T-helper 2 cell treated with Interferon-gamma antibody and Interleukin-4, amounts not matched to agents 5 μg/mL and 100 μg/mL, for 36 hours (primary cell): ENCODE measurements at regions not wholly inside any gene's neighbourhood (a gene's known extent, or its start where the extent isn't known, plus 50 kb on each side); places are given as distances from the start of the nearest gene placed in this dataset.

Experiments
- DNase-seq: peaks from one replicate; pipeline ENCODE4 v3.0.0; 2021; ENCODE audit warnings: low spot score
- H3K27ac Mint-ChIP-seq: one replicate; pipeline ENCODE4 v1.8.0; 2021; ENCODE audit warnings: mild to moderate bottlenecking, mixed read lengths
- H3K27me3 Mint-ChIP-seq: one replicate; pipeline ENCODE4 v1.8.0; 2021; ENCODE audit warnings: low read depth, mixed read lengths
- H3K36me3 Mint-ChIP-seq: one replicate; pipeline ENCODE4 v1.8.0; 2021; ENCODE audit warnings: low read depth, mixed read lengths
- H3K4me1 Mint-ChIP-seq: one replicate; pipeline ENCODE4 v1.8.0; 2021; ENCODE audit warnings: low read depth, mixed read lengths
- H3K4me3 Mint-ChIP-seq: one replicate; pipeline ENCODE4 v1.8.0; 2022; ENCODE audit warnings: mild to moderate bottlenecking, moderate library complexity, mixed read lengths
- H3K9me3 Mint-ChIP-seq: one replicate; pipeline ENCODE4 v1.8.0; 2021; ENCODE audit warnings: mixed read lengths

- H3K27ac Mint-ChIP-seq, result no peak overlapping the region
These were observed 65.7 kb downstream of the TMEM18 start for GRCh38 chr2:611519-611918.

DNA sequence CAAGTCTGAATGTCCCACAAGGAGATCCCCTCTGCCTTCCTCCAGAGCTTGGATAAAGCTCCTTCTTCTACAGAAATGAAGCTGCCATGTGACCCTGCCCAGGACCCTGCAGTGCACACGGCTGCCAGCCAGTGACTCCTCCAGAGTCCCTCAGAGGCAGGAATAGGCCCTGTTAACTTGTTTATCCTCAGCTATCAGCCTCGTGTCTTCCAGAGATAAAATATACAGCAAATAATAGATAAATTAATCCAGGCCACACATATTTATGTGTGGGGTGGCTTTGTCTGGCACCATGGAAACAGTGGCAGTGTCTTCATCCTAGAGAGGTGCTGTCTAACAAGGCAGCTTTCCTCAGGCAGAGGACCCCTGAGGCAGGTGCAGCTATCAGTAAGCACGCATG lies 66.7 kb downstream of the TMEM18 start:
- H3K27me3 Mint-ChIP-seq, result peaks cover 11% of the 10 kb centered on the region
- no peaks in the 10 kb centered on the region for H3K36me3 Mint-ChIP-seq
- no peaks in the 10 kb centered on the region for H3K4me1 Mint-ChIP-seq
- H3K9me3 Mint-ChIP-seq, result no peaks in the 10 kb centered on the region
- DNase-seq, result no peak
- no peak overlapping the region for H3K27ac Mint-ChIP-seq
- no peak overlapping the region for H3K4me3 Mint-ChIP-seq

More at GRCh38 chr2:611519-611918, 65.7 kb downstream of the TMEM18 start:
- Mint-ChIP-seq H3K4me1 (no peaks in the 10 kb centered on the region), H3K36me3 (no peaks in the 10 kb centered on the region), H3K9me3 (no peaks in the 10 kb centered on the region), H3K27me3 (peaks cover 13% of the 10 kb centered on the region), H3K4me3 (no peak overlapping the region)
- DNase-seq, result no peak

GRCh38 chr2:609881-610280 lies 67.3 kb downstream of the TMEM18 start:
- Mint-ChIP-seq H3K4me3 (no peak overlapping the region), H3K36me3 (no peaks in the 10 kb centered on the region), H3K4me1 (no peaks in the 10 kb centered on the region), H3K9me3 (no peaks in the 10 kb centered on the region), H3K27me3 (peaks cover 11% of the 10 kb centered on the region), H3K27ac (no peak overlapping the region)
- DNase-seq, result no peak

GRCh38 chr2:609449-609848 lies 67.8 kb downstream of the TMEM18 start:
- H3K27ac Mint-ChIP-seq, result no peak overlapping the region
- DNase-seq, result no peak
- peaks cover 11% of the 10 kb centered on the region for H3K27me3 Mint-ChIP-seq

DNA sequence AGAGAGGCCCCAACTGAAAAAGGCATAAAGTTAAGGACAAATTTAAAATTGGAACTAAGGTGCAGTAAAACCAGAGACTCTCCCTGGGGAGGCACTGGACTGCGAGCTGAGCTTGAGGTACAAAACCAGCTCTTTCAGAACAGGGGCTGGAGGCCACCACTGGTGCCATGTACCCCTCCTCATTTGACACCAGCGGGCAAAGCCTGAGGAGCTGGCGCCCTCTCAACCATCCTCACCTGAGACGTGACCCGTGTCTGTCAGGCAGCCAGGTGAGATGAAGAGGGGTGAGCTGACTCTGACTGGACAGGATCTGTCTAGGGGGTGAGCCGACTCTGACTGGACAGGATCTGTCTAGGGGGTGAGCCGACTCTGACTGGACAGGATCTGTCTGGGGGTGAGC lies 68.5 kb downstream of the TMEM18 start:
- no peak for DNase-seq
- Mint-ChIP-seq H3K9me3 (no peaks in the 10 kb centered on the region), H3K4me1 (no peaks in the 10 kb centered on the region), H3K27me3 (peaks cover 10% of the 10 kb centered on the region), H3K27ac (no peak overlapping the region), H3K36me3 (no peaks in the 10 kb centered on the region), H3K4me3 (no peak overlapping the region)

More at GRCh38 chr2:609449-609848, 67.8 kb downstream of the TMEM18 start:
- no peaks in the 10 kb centered on the region for H3K9me3 Mint-ChIP-seq
- no peaks in the 10 kb centered on the region for H3K36me3 Mint-ChIP-seq
- no peaks in the 10 kb centered on the region for H3K4me1 Mint-ChIP-seq
- H3K4me3 Mint-ChIP-seq, result no peak overlapping the region

DNA sequence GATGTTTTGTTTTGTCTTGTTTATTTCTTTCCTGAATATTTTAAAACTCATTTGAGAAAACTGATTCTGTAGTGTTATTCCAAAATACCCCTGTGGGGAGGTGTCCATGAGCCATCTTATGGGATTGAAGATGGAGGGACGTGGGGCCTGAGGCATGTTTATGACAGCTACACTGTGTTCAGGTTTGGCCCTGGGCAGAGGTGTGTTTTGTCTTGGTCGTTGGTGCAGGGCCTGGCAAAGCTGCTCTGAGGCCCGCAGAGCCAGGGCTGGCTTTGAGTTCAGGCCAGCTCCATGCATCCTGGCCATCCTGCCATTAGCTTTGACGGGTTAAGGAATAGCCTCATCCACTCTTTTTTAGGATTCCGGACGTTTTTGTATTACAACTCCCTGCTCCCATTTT lies 68.9 kb downstream of the TMEM18 start:
- Mint-ChIP-seq H3K27me3 (peaks cover 6% of the 10 kb centered on the region), H3K9me3 (no peaks in the 10 kb centered on the region), H3K27ac (no peak overlapping the region), H3K4me3 (no peak overlapping the region), H3K4me1 (no peaks in the 10 kb centered on the region), H3K36me3 (no peaks in the 10 kb centered on the region)
- DNase-seq, result no peak

GRCh38 chr2:607709-608108 lies 69.5 kb downstream of the TMEM18 start:
- H3K4me1 Mint-ChIP-seq, result no peaks in the 10 kb centered on the region
- no peaks in the 10 kb centered on the region for H3K36me3 Mint-ChIP-seq
- no peak overlapping the region for H3K4me3 Mint-ChIP-seq
- H3K27me3 Mint-ChIP-seq, result peaks cover 5% of the 10 kb centered on the region
- no peaks in the 10 kb centered on the region for H3K9me3 Mint-ChIP-seq
- H3K27ac Mint-ChIP-seq, result no peak overlapping the region
- DNase-seq, result no peak

DNA sequence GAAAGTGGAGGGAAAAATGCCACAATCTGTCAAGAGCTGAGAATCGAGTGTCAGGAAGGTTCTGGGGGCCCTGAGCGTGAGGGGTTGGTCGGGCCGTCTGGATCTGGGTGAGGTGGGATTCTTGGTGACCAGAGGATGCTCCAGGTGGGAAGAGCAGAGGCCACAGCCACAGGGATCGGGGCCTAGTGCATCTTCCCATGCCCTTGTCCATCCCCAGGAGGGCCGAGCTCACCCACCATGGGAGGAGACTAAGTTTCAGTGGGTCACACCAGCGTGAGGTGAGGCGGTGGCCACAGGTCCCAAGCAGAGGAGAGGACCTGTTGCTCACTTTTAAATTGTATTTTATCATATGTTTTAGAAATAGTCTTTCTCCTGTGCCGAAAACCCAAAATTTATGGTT lies 70.0 kb downstream of the TMEM18 start:
- H3K36me3 Mint-ChIP-seq, result no peaks in the 10 kb centered on the region
- H3K4me1 Mint-ChIP-seq, result no peaks in the 10 kb centered on the region
- no peaks in the 10 kb centered on the region for H3K9me3 Mint-ChIP-seq
- no peak for DNase-seq
- no peak overlapping the region for H3K27ac Mint-ChIP-seq
- H3K27me3 Mint-ChIP-seq, result peaks cover 5% of the 10 kb centered on the region
- no peak overlapping the region for H3K4me3 Mint-ChIP-seq

- no peak for DNase-seq
- peaks cover under 1% of the 10 kb centered on the region for H3K27me3 Mint-ChIP-seq
- no peak overlapping the region for H3K27ac Mint-ChIP-seq
- H3K4me1 Mint-ChIP-seq, result no peaks in the 10 kb centered on the region
- H3K9me3 Mint-ChIP-seq, result no peaks in the 10 kb centered on the region
- H3K4me3 Mint-ChIP-seq, result no peak overlapping the region
- no peaks in the 10 kb centered on the region for H3K36me3 Mint-ChIP-seq
These were observed 71.3 kb downstream of the TMEM18 start for GRCh38 chr2:605674-606608.

DNA sequence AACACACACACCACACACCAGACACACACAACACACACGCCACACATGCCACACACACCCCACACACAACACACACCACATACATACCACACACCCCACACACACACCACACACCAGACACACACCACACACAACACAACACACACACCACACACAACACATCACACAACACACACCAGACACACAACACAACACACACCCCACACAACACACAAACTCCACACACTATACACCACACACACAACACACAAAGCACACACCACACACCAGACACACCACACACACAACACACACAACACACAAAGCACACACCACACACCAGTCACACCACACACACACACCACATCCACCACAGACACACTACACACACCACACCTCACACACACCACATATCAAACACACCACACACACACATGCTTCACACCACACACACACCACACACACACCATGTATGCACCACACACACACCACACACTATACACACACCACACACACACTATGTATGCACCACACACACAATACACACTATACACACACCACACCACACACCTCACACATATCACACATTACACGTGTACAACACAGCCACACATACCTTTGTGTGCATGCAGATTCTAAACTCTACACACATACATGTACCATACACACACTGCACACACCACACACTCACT lies 72.2 kb downstream of the TMEM18 start:
- H3K27me3 Mint-ChIP-seq, result no peaks in the 10 kb centered on the region
- no peak for DNase-seq

GRCh38 chr2:604385-604784 lies 72.8 kb downstream of the TMEM18 start:
- no peaks in the 10 kb centered on the region for H3K4me1 Mint-ChIP-seq
- no peaks in the 10 kb centered on the region for H3K27me3 Mint-ChIP-seq
- no peaks in the 10 kb centered on the region for H3K9me3 Mint-ChIP-seq
- no peak overlapping the region for H3K27ac Mint-ChIP-seq
- H3K4me3 Mint-ChIP-seq, result no peak overlapping the region
- no peaks in the 10 kb centered on the region for H3K36me3 Mint-ChIP-seq
- DNase-seq, result no peak

More for the DNA sequence above, 72.2 kb downstream of the TMEM18 start:
- Mint-ChIP-seq H3K36me3 (no peaks in the 10 kb centered on the region), H3K4me1 (no peaks in the 10 kb centered on the region), H3K27ac (no peak overlapping the region), H3K4me3 (no peak overlapping the region), H3K9me3 (no peaks in the 10 kb centered on the region)

DNA sequence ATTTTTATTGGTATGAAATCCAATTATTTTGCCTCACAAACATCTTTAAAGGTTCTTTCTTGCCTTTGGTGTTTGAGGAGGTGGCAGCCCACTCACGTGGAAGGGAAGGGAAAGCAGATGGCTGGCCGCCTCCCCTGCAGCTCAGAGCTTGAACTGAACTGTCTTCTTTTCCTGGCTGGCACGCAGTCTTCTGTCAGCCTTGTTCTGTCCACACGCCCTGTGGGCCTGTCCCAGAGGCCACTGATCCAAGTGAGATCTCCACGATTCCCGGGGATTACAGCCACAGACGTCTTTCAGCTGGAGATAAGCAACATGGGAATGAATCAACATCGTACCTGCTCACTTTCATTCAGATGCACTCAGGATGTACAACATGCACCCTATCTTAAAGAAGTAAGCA lies 73.3 kb downstream of the TMEM18 start:
- no peak overlapping the region for H3K27ac Mint-ChIP-seq
- H3K27me3 Mint-ChIP-seq, result no peaks in the 10 kb centered on the region
- no peak overlapping the region for H3K4me3 Mint-ChIP-seq
- no peaks in the 10 kb centered on the region for H3K9me3 Mint-ChIP-seq
- no peak for DNase-seq
- no peaks in the 10 kb centered on the region for H3K4me1 Mint-ChIP-seq
- no peaks in the 10 kb centered on the region for H3K36me3 Mint-ChIP-seq

- DNase-seq, result no peak
- Mint-ChIP-seq H3K27ac (no peak overlapping the region), H3K9me3 (no peaks in the 10 kb centered on the region), H3K4me1 (no peaks in the 10 kb centered on the region), H3K27me3 (no peaks in the 10 kb centered on the region), H3K36me3 (no peaks in the 10 kb centered on the region), H3K4me3 (no peak overlapping the region)
These were observed 73.8 kb downstream of the TMEM18 start for GRCh38 chr2:603427-603826.

DNA sequence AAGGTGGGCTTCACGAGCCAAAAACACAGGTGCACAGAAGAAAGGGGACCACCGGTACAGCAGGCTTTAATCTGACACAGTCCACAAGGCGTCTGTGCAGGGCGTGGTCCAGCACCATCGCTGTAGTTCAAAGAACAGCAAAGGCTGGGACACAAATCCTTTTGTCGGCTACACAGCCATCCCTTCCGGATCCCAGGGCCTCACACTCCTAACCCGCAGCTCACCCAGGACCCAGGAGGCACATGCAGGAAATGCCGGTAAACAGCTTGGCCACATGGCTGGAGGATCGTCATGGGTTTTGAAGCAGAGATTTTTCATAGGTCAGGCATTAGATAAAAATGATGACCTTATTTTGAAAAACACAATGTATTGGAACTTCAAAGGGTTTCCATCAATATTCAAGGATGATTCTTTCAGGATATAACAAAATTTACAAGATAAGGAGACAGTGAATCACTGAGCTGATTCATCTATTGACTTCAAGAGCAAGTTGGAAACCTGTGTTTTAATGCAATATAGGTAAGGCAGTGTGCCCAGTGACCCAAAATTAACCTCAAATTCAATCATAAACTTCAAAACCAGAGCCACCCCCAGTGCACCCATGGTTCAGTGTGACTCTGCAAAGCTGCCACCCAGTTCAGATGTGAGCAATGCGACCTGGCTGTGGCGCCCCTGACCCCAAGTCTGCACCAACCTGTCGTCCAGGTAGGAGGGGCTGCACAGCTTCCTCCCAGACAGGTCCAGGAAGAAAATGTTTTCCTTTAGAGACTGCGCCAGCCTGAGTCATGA lies 74.4 kb downstream of the TMEM18 start:
- H3K36me3 Mint-ChIP-seq, result no peaks in the 10 kb centered on the region
- DNase-seq, result no peak
- H3K4me1 Mint-ChIP-seq, result no peaks in the 10 kb centered on the region
- no peak overlapping the region for H3K27ac Mint-ChIP-seq
- no peaks in the 10 kb centered on the region for H3K9me3 Mint-ChIP-seq
- H3K27me3 Mint-ChIP-seq, result no peaks in the 10 kb centered on the region
- no peak overlapping the region for H3K4me3 Mint-ChIP-seq
